Epithelial cell of prostate (primary cell): ENCODE measurements at regions not wholly inside any gene's neighbourhood (a gene's known extent, or its start where the extent isn't known, plus 50 kb on each side); places are given as distances from the start of the nearest gene placed in this dataset.
"Not testable (repeated sequence)": the region's sequence is repeated elsewhere in the genome, so short reads cannot be mapped to it uniquely, and the experiment has no call there.

Experiments
- DNase-seq: peaks from one replicate; pipeline ENCODE4 v3.0.0-alpha.2; 2011; ENCODE audit warnings: low read depth, low spot score
- H3K27ac ChIP-seq: fragments of 450-650 bp; 2 replicates; pipeline ENCODE4 v1.5.1; 2017; ENCODE audit warnings: mild to moderate bottlenecking

GRCh38 chr16:59047114-59047513, 313.0 kb upstream of the GOT2 start:
- DNase-seq = no peak
- H3K27ac ChIP-seq = no peak overlapping the region

GRCh38 chr16:59046335-59046734, 312.2 kb upstream of the GOT2 start:
- H3K27ac ChIP-seq = no peak overlapping the region
- DNase-seq = no peak

GRCh38 chr16:59045501-59045900, 311.4 kb upstream of the GOT2 start:
- no peak overlapping the region for H3K27ac ChIP-seq
- DNase-seq = no peak

DNA sequence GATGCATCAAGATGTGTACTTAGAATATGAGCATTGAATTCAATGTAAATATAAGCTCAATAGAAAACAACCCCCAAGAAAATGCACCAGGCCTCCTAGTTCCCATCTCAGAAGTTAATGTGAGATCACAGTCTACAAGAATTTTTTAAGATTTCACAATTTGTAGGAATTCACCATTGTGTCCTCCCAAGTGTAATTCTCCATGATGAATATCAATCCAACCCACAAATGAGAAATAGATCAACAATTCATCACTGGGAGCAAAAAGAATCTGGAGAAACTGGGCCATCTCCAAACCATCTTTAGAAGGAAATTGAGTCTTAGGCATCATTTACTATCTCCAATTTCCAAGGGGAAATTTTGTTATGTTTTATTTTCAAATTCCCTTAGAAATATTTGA, 310.5 kb upstream of the GOT2 start:
- DNase-seq = no peak
- no peak overlapping the region for H3K27ac ChIP-seq

GRCh38 chr16:59042301-59042700, 308.2 kb upstream of the GOT2 start:
- no peak for DNase-seq
- H3K27ac ChIP-seq = no peak overlapping the region

DNA sequence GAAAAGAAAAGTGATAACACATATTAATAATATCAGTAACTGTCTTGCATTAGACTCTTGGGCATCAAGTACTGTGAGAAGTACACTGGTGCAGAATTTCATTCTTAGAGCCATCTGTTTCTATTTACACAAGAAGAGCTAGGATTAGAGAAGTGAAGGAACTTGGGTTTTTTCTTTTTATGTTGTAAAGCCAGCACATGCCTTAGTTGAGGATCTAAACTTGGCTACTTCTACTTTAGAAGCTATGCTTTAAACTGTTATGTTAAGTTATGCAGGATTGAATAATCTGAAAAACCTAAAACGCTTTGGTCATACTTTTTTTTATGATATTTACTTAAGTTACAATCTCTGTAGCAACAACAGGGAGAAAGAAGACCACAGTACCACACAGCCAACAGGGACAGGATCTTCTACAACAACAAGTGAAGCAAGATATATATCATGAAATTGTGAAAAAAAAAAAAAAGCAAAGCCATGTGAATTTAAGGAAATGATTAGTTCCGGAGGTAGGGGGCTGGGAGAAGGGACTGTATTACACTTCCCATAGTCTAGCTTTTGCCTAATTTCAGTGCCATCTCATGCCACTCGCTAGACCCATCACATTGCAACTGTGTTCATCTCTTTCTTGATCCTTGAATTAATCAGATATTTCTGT, 305.1 kb upstream of the GOT2 start:
- H3K27ac ChIP-seq = no peak overlapping the region
- no peak for DNase-seq

DNA sequence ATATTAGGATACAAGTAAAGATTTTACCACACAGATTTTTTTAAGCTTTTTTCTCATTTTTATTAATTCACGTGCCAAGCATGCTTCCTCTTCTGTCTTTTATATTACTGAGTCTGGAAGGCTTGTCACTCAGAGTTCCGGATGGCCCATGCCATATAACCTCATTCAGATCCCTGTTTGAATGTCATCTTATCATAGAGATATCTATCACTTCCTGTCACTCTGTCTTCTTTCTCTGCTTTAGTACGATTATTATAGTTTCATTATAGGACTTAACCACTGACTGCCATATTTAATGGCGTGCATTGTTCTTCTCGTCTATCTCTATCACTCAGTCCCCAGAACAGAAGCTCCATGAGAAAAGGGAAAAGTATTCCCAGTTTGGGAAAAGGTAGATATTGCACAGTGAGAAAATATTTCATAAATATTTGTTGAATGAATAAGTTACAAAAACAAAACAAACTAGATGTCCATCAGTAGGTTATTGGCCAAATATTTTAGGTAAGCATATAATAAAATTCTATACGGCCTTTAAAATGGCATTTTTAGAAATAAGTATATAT, 296.9 kb upstream of the GOT2 start:
- H3K27ac ChIP-seq = no peak overlapping the region
- DNase-seq = no peak

GRCh38 chr16:59021751-59022150, 287.6 kb upstream of the GOT2 start:
- DNase-seq = no peak
- no peak overlapping the region for H3K27ac ChIP-seq

DNA sequence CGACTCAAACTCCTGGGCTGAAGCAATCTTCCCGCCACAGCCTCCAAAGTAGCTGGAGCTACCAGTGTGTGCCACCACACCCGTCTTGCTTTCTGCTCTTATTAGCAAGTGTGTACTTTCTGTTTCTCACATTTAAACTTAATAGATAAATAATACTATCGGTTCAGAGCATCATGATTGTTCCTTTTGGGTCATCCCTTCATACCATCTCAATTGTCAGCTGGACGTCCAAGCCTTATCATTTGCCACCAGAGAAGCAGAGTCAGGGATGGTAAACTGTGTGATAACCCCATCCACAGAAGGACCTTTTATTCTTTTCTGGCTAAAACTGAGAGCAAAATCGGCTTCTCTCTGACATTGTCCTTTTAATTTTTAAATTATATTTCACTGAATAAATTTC, 279.8 kb upstream of the GOT2 start:
- no peak overlapping the region for H3K27ac ChIP-seq
- DNase-seq = no peak

- no peak for DNase-seq
- H3K27ac ChIP-seq = no peak overlapping the region
Observed at GRCh38 chr16:58999762-59000161, 265.6 kb upstream of the GOT2 start.

- not testable (repeated sequence) for H3K27ac ChIP-seq, DNase-seq
Observed at GRCh38 chr16:58992755-58993154, 258.6 kb upstream of the GOT2 start.

- not testable (repeated sequence) for DNase-seq, H3K27ac ChIP-seq
Observed at GRCh38 chr16:58983181-58983965, 249.3 kb upstream of the GOT2 start.

DNA sequence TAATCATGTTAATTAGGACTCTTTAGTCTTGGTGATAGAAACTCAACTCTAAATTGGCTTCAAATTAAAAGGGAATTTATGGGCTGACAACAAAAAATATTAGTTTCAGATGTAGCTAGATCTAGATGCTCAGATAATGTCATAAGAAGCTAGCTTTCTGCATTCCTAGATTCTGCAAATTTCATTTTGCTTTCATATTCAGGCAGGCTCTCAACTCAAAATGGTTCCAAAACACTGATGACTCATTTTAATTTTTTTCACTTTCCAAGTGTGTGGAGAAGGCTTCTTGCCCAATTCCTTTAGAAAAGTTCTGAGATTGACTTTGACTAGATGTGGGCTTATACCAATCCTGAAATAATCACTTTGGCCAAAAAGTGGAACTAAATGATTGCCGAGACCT, 236.7 kb upstream of the GOT2 start:
- DNase-seq = no peak
- no peak overlapping the region for H3K27ac ChIP-seq

GRCh38 chr16:58963479-58963878, 229.4 kb upstream of the GOT2 start:
- no peak overlapping the region for H3K27ac ChIP-seq
- DNase-seq = no peak

GRCh38 chr16:58962811-58963210, 228.7 kb upstream of the GOT2 start:
- DNase-seq = no peak

DNA sequence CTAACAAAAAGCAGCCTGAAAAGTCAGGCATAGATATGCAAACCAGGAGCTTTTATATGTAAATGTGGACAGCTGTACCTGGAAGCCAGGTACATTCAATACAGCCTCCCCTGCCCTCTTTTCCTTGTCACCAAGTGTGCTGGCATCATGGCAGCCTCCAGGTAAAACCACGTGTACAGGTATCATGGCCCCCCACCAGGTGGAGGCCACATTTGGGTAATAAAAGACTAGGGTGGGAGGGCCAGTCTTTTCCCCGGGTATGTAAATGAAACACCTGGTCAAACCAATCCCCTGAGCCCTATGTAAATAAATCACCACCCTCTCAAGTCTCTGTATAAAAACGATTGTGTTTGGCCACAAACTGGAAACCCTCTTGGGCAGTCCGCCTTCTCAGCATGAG, 226.4 kb upstream of the GOT2 start:
- DNase-seq = no peak
- no peak overlapping the region for H3K27ac ChIP-seq

More at GRCh38 chr16:58962811-58963210, 228.7 kb upstream of the GOT2 start:
- H3K27ac ChIP-seq = no peak overlapping the region

GRCh38 chr16:58960034-58960433, 225.9 kb upstream of the GOT2 start:
- no peak for DNase-seq
- H3K27ac ChIP-seq = no peak overlapping the region

DNA sequence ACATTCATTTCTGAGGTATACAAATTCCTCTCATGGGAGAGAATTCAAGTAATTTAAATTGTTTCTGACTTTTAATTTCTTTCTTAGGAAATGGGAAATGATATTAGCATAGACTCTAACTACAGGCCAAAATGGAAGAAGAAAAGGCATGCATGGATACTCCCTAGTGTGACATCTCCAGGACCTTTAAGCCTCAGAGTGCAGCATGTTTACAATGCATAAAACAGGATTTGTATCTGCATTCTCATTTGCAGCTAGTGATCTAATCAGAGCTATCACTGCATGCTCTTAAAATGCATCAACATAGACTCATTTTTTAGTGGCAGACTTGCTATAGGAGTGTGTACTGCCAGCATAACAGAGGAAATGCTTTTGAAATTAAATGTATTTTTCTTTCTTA, 224.6 kb upstream of the GOT2 start:
- H3K27ac ChIP-seq = no peak overlapping the region
- no peak for DNase-seq

DNA sequence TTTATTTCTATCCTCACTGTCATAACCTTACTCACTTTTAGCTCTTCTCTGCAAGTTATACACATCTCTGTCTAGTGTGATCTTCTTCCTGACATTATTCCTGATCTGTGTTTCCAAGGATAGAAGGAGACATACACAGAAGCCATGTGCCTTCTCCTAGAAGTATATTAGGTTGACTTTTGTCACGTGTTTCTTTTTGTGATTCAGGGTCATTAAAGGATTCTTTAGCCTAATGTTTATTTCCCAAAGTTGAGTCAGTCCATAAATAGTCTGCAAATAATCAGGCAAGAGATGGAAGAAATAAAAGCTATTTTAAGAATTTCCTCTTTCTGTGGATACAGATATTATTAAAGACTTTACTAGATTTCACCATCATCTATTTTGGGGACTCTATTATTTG, 214.1 kb upstream of the GOT2 start:
- no peak for DNase-seq
- H3K27ac ChIP-seq = no peak overlapping the region

GRCh38 chr16:58940609-58941008, 206.5 kb upstream of the GOT2 start:
- no peak overlapping the region for H3K27ac ChIP-seq
- DNase-seq = no peak

- no peak for DNase-seq
- no peak overlapping the region for H3K27ac ChIP-seq
Observed at GRCh38 chr16:58938811-58939210, 204.7 kb upstream of the GOT2 start.

GRCh38 chr16:58937661-58938060, 203.5 kb upstream of the GOT2 start:
- no peak overlapping the region for H3K27ac ChIP-seq
- no peak for DNase-seq
